HG03432 (cell line): ENCODE measurements at regions not wholly inside any gene's neighbourhood (a gene's known extent, or its start where the extent isn't known, plus 50 kb on each side); places are given as distances from the start of the nearest gene placed in this dataset.

ENCODE experiments used
- ATAC-seq: cut with Tn5 transposase; IDR thresholded peaks from one replicate; pipeline ENCODE4 v1.9.1; 2021; ENCODE audit warnings: mild to moderate bottlenecking, moderate library complexity; ENCODE audit not compliant: unreplicated experiment

DNA sequence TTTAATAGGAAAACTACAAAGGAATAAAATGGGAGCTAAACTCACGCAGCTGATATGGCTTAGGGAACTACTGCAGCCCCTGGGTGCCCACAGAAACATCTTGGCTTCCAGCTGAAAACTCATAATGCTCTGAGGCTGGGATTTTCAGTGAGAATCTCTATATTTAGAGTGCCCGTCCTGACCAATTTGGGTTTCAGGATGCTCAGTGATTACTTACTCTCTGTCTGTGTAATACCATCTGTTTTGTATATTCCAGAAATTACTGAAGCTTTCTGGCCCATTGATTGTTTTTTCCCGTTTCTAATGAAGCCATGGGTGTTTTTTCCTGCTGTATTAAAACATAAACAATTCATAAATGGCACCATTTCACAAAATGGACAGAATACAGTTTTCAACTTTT is 50.6 kb upstream of the ZNF385D start:
- ATAC-seq, result no peak

DNA sequence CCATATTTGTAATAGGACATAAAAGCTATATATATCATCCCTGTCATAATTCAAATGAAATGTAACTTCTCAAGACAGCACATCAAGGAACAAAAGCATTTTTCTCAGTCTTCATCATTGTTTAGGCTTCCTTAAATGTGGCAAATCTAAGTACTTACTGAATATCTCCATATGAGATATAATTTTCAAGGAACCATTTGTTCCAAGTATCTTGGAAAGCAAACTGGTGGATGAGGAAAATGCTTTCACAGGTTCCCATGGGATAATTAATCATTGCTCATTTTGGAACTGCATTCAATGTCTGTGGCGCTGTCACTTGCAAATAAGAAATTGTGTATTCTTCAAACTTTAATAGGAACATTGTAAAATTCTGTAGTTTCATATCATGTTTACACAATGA is 52.6 kb upstream of the ZNF385D start:
- ATAC-seq, result no peak

DNA sequence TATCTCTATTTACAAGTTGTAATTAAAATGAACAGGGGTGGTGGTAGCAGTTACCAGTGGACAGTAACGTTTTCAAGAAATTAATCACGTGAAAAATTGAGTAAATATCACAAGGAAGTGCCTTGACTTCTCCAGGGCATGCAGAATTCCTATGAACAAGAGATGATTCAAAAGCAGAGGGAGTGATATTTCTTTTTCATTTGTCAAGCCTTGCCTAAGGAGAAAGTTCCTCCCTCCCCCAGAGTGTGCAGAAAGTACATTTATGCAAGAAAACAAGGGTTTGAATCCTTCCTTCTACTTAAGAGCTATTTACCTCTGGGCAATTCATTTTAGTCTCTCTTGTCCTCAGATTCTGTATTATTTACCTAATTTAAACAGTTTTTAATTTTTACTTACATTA is 53.3 kb upstream of the ZNF385D start:
- ATAC-seq, result no peak

DNA sequence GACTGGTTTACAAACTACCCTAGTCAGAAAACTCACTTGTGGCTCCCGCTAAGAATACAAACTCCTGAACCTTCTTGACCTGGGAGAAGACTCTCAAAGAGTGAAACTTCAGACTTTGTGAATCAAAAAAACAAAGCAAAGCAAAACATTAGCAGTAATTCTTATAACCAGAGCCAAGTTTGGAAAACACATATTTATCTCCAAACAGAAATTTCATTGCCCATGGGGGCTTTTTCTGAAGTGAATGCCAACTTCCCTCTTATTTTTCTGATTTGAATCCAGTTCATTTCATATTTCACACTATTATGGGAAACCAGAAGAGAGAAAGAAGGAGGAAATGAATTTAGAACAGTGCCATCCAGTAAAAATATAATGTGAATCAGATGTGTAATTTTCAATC is 55.7 kb upstream of the ZNF385D start:
- no peak for ATAC-seq

DNA sequence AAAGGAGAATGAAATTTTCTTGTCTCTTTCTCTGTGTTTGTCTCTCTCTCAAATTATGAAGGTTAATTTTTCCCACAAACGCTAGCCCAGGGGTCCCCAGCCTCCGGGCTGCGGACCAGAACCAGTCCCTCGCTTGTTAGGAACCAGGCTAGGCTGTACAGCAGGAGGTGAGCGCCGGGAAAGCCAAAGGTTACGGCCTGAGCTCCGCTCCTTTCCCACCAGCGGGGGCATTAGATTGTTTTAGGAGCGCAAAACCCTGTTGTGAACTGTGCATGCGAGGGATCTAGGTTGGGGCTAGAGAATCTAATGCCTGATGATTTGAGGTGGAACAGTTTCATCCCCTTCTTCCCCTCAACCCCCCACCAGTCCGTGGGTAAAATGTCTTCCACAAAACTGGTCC is 74.7 kb upstream of the ZNF385D start:
- no peak for ATAC-seq

DNA sequence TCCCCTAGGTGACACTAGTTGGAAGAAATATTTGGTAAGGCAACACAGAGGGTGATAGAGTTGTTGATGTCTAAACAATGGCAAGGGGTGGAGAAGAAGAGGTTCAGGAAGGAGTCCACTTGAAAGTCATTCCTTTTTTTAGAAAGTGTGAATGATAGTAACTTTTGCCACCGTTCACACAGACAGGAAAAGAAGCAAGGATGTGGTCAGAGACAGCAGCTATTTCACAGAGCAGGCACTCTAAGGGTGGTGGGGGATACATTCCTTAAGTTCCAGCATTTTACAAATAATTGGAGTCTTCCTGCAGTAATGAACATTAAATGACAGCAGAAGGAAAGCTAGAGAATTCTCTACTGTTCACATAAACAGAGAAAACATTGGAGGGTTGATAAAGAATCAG is 75.4 kb upstream of the ZNF385D start:
- ATAC-seq, result no peak

DNA sequence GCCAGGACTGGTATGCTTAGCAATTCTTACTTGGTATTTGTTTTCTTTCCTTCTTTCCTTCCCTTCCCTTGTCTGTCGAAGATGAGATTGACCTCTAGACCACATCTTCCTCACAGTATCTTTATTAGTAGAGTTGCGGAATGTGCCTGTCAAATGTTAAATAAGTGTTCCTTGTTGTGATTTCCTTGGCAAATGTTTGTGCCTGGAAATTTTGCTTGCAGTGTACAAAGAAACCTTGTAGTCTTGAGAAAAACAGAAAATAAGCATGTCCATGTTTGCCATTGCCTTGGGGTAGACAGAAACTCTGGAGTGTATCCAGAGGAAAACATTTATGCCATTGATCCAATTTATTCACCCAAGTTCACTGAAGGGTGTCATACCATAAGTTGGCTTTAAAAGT is 79.5 kb upstream of the ZNF385D start:
- no peak for ATAC-seq

DNA sequence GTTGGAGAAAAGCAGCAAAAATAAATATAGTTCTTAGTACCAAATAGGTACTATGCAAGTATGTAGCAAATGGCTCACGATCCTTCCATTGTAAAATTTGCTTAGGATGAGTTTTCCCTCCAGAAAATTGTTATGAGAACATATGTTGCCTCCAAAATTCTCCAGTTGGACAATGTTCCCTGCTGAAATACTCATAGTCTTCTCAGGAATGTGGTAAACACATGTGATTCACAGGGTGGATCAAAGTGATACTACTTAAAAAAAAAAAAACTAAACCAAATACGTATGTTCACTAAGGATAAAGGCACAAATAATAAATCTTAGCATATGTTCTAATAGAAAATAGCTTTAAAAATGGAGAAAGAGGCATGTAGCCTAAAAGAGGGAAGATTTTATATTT is 84.3 kb upstream of the ZNF385D start:
- ATAC-seq, result no peak

DNA sequence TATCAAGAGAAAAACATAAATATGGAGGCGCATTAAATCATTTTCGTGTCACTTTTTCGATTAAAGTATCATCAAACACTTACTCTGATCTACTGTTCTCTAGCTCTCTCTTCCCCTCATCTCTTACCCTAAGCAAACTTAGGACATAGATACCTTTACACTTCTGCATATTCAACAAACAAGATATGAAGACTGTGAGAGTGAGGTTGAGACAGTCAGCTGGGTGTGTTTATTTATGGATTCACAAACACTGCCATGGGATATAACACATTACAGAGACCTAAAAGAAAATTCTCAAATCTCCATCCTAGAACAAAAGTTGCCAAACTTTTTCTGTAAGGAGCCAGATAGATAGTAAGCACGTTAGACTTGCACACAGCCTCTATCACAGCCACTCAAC is 85.2 kb upstream of the ZNF385D start:
- no peak for ATAC-seq

DNA sequence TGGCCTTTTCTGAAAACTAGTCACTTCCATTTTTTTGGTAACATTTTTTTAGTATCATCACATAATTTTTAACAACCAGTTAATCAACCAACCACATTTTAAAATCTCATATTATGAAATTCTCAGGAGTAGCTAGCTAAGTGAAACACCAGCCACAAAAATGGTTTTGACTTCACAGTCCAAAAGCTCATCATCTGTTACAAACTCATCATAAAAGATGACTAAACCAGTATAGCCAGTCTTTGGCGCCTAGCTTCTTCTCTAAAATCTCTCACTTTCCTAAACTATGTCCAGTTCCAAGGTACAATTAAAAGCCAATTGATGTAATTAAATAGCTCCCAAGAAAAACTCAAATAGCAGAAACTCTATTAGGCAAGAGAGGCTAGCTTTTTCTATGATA is 88.2 kb upstream of the ZNF385D start:
- no peak for ATAC-seq

DNA sequence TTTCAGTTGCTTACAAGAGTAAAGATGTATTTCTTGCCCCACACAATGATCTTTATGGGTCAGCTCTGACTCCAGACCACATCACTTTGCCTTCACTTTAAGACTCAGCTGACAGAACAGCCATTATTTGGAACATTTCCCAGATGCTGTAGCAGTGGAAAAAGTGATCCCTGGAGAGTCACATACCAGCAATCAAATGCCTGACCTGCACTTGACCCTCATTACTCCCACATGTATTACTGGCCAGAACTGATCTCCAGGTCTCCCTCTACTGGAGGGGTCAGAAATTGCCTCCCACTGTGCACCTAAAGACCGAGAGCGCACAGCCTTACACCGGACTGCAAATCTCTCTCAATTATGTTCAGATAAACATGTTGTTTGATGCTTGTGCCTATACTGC is 88.6 kb upstream of the ZNF385D start:
- no peak for ATAC-seq

DNA sequence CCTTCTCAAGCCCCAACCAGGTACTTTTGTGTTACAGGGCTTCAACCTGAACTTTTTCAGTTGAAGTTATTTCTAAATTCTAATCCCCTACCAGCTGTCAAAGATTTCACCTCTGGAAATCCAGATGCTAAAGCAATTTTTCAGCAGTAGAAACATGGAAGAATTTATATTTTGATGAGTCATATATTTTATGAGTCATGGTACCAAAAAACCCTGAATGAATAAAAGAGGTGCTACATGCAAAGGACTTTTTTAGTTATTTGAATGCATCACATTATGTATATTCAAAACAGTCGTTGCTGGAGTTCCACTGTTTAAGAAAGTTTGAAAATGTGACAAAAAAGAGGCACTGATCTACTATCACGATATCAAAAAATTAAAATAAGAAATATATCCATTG is 96.0 kb upstream of the ZNF385D start:
- no peak for ATAC-seq

DNA sequence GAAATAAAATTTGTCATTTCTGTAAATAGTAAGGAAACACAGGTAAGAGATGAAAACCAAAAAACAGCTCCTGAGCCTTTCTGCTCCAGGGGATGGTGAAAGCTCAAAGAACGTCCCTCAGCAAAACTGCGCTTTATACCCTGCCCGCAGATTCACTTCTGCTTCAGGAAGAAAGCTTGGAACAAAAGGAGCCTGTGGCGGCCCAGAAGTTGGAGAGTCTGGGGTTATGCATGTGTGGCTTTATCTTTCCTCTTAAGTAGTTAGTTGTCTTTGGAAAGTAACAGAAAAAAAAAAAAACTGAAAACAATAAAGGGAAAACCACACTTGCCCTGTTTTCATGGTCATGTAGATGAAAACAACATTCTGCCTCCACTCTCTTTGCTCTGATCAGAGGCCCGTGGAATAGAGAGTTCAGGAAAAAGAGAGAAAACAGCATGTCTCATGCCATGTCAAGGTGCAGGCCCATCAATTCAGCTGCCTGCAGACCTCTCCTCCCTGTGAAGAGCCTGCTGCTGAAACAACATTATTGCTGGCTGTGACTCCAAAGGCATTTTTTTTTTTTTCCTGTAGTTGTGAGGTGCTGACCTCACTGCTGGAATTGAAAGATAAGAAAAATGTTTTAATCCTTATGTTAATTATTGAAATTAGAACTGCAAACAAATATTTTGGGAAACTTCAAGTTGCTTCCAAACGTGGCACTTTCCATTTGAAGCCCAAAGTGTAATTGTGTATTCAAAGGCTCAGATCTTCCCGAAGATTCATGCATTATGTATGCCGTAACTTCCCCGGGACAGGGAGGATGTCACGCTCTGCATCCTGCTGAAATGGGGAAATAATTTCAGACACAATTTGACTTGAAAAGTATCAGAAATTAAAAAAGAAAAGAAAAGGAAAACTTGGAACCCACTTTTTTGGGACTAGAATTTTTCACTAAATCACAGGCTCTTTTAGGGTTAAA is 108.4 kb upstream of the ZNF385D start:
- no peak for ATAC-seq

DNA sequence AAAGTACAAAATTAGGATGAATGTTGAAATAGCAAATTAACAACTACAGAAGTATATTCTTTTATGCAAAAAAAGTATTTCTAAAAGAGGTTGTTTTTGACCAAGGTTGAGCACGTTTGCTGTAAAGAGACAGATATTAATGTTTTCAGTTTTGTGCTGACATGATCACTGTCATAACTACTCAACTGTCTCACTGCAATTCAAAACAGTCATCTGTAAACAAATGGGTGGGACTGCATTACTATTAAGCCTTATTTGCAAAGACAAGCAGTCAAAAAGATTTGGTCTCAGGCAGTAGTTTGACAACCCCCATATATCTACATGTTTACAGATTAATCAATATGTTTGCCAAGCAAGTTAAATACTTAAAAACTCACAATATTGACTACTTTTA is 109.1 kb upstream of the ZNF385D start:
- no peak for ATAC-seq

DNA sequence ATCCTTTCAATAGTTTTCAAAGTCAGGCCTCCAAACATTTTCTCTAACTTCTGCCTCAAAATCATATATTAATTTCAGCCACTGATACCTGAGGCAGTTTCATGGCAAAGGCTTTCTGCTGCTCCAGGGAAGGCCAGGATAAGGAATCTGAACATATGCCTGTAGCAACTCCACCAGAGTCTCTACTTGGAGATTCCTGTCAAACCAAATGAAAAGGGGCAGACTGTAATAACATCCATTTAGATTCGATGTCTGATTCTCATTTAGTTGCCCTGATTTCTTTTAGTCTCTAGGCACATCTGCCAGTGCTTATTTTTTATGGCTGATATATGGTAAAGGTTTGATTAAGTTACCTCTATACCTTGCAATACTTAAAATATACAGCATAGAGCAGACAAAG is 109.6 kb upstream of the ZNF385D start:
- no peak for ATAC-seq

DNA sequence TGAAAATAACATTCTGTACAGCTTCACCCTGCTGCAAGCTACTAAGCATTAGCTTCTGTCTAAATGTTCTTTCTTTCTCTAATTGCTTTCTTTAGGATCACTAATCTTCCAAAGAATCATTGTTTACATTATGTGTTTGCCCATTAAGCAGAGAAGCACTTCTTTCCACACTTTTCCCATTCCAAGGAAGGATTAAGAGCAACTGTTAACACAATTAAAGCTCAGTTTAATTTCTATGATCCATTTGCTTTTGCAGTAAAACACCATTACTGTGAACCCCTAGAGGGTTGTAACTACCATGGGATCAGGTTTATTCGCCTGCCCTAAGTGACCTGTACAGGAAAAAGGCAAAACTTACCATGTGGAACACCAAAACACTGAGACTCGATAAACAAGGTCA is 125.8 kb upstream of the ZNF385D start:
- ATAC-seq, result no peak

DNA sequence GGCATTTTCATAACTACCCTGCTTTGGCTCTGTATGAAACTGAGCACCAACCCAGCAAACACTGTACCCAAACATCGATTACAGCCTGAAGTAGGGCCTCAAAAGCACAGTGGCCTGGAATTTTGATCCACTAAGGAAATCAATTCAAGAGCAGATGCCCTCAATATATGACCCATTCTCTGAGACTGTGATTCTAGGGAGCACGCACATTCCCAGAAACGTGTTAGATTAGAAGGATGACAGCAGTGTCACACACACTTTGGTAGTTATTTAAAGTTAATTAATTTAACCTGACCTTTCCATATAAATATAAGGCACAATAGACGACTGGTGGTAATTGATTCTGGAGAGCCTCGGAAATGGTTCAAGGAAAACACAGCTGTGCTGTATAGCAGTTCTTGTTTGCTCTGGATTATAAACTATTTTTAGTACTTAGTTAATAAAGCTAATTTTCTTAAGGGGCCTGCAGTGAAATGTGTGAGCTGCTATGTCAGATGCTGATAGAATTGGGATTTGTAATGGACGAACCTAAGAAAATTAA is 126.3 kb upstream of the ZNF385D start:
- no peak for ATAC-seq

DNA sequence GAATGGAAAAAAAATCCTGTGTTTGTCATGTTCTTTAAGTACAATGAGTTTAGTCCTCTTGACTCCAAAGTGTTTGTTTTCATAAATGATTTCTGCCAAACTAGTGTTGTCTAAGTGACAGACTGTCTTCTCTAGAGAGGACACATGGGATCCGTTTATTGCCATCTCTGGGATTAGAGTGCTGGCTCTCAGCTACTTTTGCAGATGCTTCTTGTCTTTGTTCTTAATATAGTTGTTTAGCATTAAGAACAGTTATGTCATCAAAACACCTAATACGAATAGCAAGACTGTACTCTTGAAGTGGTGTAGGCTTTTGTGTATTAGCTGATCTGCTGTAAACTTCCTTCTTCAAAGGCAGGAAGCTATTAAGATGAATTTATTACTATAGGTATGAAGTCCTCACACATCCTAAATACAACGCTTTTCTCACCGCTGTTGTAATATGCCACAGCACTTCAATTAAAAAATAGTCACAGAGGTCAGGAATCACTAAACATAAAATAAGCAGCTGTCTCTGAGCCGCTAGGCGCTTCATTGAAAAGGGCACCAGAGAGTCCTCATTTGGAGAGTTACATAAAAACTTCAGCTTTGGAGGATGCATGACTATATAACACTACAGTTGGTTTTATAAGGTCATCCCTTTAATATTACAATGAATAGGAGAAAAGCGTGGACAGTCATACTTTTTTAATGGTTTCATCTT is 128.3 kb upstream of the ZNF385D start:
- no peak for ATAC-seq

DNA sequence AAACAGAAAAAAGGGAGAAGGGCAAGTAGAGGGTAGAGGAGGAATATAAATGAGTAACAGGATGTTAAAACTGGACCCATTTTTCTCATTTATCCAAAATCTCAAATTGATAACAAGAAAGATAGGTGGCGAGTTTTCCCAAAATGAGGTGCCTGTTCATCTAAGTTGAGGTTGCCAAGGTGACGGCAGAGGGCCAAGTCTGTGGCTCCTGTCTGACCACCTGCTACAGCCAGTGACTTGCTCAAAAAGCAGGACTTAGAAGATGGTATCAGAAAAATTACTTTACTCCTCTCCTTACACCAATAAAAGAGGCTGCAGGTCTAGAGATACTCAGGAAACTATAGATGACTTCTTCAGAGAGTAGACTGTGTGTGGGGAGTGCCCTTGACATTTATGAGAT is 137.6 kb upstream of the ZNF385D start:
- ATAC-seq, result no peak

DNA sequence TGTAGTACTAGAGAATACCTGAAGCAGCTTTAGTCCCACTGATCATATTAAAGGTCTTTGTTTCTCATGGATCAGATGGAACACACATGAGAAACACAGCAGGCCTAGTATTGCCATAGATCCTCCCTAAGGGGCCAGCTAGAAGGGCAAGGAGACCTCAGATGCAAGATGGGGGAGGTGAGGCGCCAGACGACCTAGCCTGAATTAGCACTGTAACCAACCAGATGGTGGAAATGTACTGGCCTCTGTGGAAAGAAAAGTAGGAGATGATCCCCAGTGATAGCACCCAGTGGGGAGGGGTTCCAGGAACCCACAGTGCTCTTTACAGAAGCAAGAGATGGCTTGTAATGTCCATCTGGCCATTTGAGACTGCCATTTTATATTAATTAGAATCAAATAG is 138.2 kb upstream of the ZNF385D start:
- no peak for ATAC-seq

DNA sequence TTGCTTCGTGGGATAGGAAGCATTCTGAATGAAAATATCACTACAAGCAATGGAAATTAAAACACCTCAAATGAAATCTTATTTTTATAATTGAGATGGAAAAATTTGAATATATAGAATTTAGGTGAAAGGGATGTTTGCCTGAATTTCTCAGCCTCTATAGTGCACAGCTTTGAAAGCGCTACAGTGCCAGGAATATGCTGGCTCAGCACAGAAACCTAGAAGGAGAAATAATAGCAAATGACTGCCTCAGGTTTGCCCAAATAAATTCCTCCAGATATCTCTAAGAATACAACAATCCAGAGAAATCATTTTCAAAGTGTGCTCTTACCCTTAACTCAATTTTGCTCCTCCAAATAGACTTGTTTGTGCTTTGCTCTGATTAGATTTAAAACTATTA is 141.1 kb upstream of the ZNF385D start:
- no peak for ATAC-seq

DNA sequence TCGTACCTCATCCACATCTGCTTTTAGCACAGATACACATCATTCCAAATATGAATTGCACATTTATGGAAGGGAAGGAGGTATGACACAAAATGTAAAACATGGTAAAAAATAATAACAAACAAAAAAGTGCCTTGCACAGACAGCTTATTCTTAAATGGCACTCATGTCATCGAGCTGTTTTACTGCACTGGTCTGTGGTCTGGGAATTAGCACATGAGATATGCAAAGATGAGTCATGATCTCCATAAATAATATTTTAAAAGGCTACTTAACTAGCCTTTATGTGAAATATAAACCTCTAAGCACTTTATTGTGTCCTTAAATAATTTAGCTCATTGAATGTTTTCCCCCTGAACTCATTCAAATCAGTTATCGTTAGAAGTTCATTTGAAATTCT is 142.2 kb upstream of the ZNF385D start:
- no peak for ATAC-seq
